HUES6 (cell line): ENCODE measurements at regions not wholly inside any gene's neighbourhood (a gene's known extent, or its start where the extent isn't known, plus 50 kb on each side); places are given as distances from the start of the nearest gene placed in this dataset.
"Not testable (repeated sequence)": the region's sequence is repeated elsewhere in the genome, so short reads cannot be mapped to it uniquely, and the experiment has no call there.

ENCODE experiments used
- H3K27ac ChIP-seq: 2 replicates; pipeline ENCODE4 v1.7.0; 2013; ENCODE audit warnings: low read depth, mild to moderate bottlenecking, low read length, inconsistent platforms
- H3K27me3 ChIP-seq: 2 replicates; pipeline ENCODE4 v1.6.1; 2013; ENCODE audit warnings: low read length; ENCODE audit not compliant: control insufficient read depth, insufficient read depth
- H3K36me3 ChIP-seq: 2 replicates; pipeline ENCODE4 v1.6.1; 2013; ENCODE audit warnings: low read length; ENCODE audit not compliant: control insufficient read depth, insufficient read depth
- H3K4me1 ChIP-seq: 2 replicates; pipeline ENCODE4 v1.6.1; 2013; ENCODE audit warnings: low read length; ENCODE audit not compliant: control insufficient read depth, insufficient read depth
- H3K4me3 ChIP-seq: 2 replicates; pipeline ENCODE4 v1.5.1; 2013; ENCODE audit warnings: low read depth, low read length
- H3K9ac ChIP-seq: one replicate; pipeline ENCODE4 v1.6.1; 2013; ENCODE audit warnings: mild to moderate bottlenecking, low read length
- H3K9me3 ChIP-seq: 2 replicates; pipeline ENCODE4 v1.6.1; 2013; ENCODE audit warnings: low read depth, low read length; ENCODE audit not compliant: control insufficient read depth, insufficient read depth

- Histone ChIP-seq H3K4me3 (no peak overlapping the region), H3K36me3 (no peaks in the 10 kb centered on the region), H3K27me3 (no peaks in the 10 kb centered on the region), H3K9ac (no peak overlapping the region), H3K4me1 (no peaks in the 10 kb centered on the region), H3K9me3 (no peaks in the 10 kb centered on the region), H3K27ac (no peak overlapping the region)
Observed at GRCh38 chr3:84666468-84666867, 292.3 kb upstream of the CADM2 start.

GRCh38 chr3:84679211-84679610 lies 279.6 kb upstream of the CADM2 start:
- H3K4me3 ChIP-seq, result no peak overlapping the region
- H3K9me3 ChIP-seq, result no peaks in the 10 kb centered on the region
- H3K27me3 ChIP-seq, result no peaks in the 10 kb centered on the region
- H3K27ac ChIP-seq, result no peak overlapping the region
- no peak overlapping the region for H3K9ac ChIP-seq
- H3K4me1 ChIP-seq, result no peaks in the 10 kb centered on the region
- H3K36me3 ChIP-seq, result no peaks in the 10 kb centered on the region

GRCh38 chr3:84680700-84681099 lies 278.1 kb upstream of the CADM2 start:
- Histone ChIP-seq H3K27me3 (no peaks in the 10 kb centered on the region), H3K36me3 (no peaks in the 10 kb centered on the region), H3K4me1 (no peaks in the 10 kb centered on the region), H3K27ac (no peak overlapping the region), H3K9me3 (no peaks in the 10 kb centered on the region), H3K9ac (no peak overlapping the region), H3K4me3 (no peak overlapping the region)

- H3K4me1 ChIP-seq, result no peaks in the 10 kb centered on the region
- H3K4me3 ChIP-seq, result no peak overlapping the region
- H3K27ac ChIP-seq, result no peak overlapping the region
- H3K27me3 ChIP-seq, result no peaks in the 10 kb centered on the region
- no peak overlapping the region for H3K9ac ChIP-seq
- no peaks in the 10 kb centered on the region for H3K9me3 ChIP-seq
- H3K36me3 ChIP-seq, result no peaks in the 10 kb centered on the region
Observed at GRCh38 chr3:84683493-84683892, 275.3 kb upstream of the CADM2 start.

GRCh38 chr3:84685467-84685866 lies 273.3 kb upstream of the CADM2 start:
- Histone ChIP-seq H3K9me3 (no peaks in the 10 kb centered on the region), H3K9ac (no peak overlapping the region), H3K4me1 (no peaks in the 10 kb centered on the region), H3K4me3 (no peak overlapping the region), H3K27me3 (no peaks in the 10 kb centered on the region), H3K27ac (no peak overlapping the region), H3K36me3 (no peaks in the 10 kb centered on the region)

- no peaks in the 10 kb centered on the region for H3K27me3 ChIP-seq
- H3K9ac ChIP-seq, result no peak overlapping the region
- H3K9me3 ChIP-seq, result no peaks in the 10 kb centered on the region
- no peak overlapping the region for H3K4me3 ChIP-seq
- no peaks in the 10 kb centered on the region for H3K4me1 ChIP-seq
- H3K36me3 ChIP-seq, result no peaks in the 10 kb centered on the region
- no peak overlapping the region for H3K27ac ChIP-seq
Observed at GRCh38 chr3:84692261-84692660, 266.5 kb upstream of the CADM2 start.

GRCh38 chr3:84710288-84710687 lies 248.5 kb upstream of the CADM2 start:
- H3K4me3 ChIP-seq, result not testable (repeated sequence)

GRCh38 chr3:84717894-84718293 lies 240.9 kb upstream of the CADM2 start:
- Histone ChIP-seq H3K27me3 (no peaks in the 10 kb centered on the region), H3K27ac (no peak overlapping the region), H3K36me3 (no peaks in the 10 kb centered on the region), H3K9me3 (no peaks in the 10 kb centered on the region), H3K4me3 (no peak overlapping the region), H3K4me1 (no peaks in the 10 kb centered on the region), H3K9ac (no peak overlapping the region)

More at GRCh38 chr3:84710288-84710687, 248.5 kb upstream of the CADM2 start:
- H3K27me3 ChIP-seq, H3K9ac ChIP-seq, H3K9me3 ChIP-seq, H3K4me1 ChIP-seq, H3K27ac ChIP-seq, H3K36me3 ChIP-seq: not testable (repeated sequence)

GRCh38 chr3:84724877-84725276 lies 233.9 kb upstream of the CADM2 start:
- no peaks in the 10 kb centered on the region for H3K27me3 ChIP-seq
- no peak overlapping the region for H3K27ac ChIP-seq
- H3K9me3 ChIP-seq, result no peaks in the 10 kb centered on the region
- no peak overlapping the region for H3K4me3 ChIP-seq
- H3K4me1 ChIP-seq, result no peaks in the 10 kb centered on the region
- H3K9ac ChIP-seq, result no peak overlapping the region
- no peaks in the 10 kb centered on the region for H3K36me3 ChIP-seq

GRCh38 chr3:84727616-84728015 lies 231.2 kb upstream of the CADM2 start:
- Histone ChIP-seq H3K27me3 (no peaks in the 10 kb centered on the region), H3K27ac (no peak overlapping the region), H3K4me1 (no peaks in the 10 kb centered on the region), H3K36me3 (no peaks in the 10 kb centered on the region), H3K4me3 (no peak overlapping the region), H3K9me3 (no peaks in the 10 kb centered on the region), H3K9ac (no peak overlapping the region)

- H3K4me3 ChIP-seq, H3K4me1 ChIP-seq, H3K9ac ChIP-seq, H3K9me3 ChIP-seq, H3K27me3 ChIP-seq, H3K27ac ChIP-seq, H3K36me3 ChIP-seq: not testable (repeated sequence)
Observed at GRCh38 chr3:84734731-84735130, 224.1 kb upstream of the CADM2 start.

GRCh38 chr3:84738086-84738485 lies 220.7 kb upstream of the CADM2 start:
- Histone ChIP-seq H3K4me3 (no peak overlapping the region), H3K36me3 (no peaks in the 10 kb centered on the region), H3K9me3 (no peaks in the 10 kb centered on the region), H3K27me3 (no peaks in the 10 kb centered on the region), H3K9ac (no peak overlapping the region), H3K27ac (no peak overlapping the region), H3K4me1 (no peaks in the 10 kb centered on the region)
